ENCODE measurements at regions not wholly inside any gene's neighbourhood (a gene's known extent, or its start where the extent isn't known, plus 50 kb on each side); places are given as distances from the start of the nearest gene placed in this dataset.

GRCh38 chr9:79104216-79104615 lies 467.5 kb upstream of the TLE4 start:
- H3K27ac ChIP-seq, result no peak overlapping the region
- DNase-seq, result no peak
- TF ChIP-seq, protein P1, sequence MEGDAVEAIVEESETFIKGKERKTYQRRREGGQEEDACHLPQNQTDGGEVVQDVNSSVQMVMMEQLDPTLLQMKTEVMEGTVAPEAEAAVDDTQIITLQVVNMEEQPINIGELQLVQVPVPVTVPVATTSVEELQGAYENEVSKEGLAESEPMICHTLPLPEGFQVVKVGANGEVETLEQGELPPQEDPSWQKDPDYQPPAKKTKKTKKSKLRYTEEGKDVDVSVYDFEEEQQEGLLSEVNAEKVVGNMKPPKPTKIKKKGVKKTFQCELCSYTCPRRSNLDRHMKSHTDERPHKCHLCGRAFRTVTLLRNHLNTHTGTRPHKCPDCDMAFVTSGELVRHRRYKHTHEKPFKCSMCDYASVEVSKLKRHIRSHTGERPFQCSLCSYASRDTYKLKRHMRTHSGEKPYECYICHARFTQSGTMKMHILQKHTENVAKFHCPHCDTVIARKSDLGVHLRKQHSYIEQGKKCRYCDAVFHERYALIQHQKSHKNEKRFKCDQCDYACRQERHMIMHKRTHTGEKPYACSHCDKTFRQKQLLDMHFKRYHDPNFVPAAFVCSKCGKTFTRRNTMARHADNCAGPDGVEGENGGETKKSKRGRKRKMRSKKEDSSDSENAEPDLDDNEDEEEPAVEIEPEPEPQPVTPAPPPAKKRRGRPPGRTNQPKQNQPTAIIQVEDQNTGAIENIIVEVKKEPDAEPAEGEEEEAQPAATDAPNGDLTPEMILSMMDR (IDR thresholded peaks at IDR 0.05), result no peak
- H3K27me3 ChIP-seq, result no peaks in the 10 kb centered on the region
- no peak overlapping the region for H3K4me3 ChIP-seq
- H3K4me1 ChIP-seq, result no peaks in the 10 kb centered on the region
- no peaks in the 10 kb centered on the region for H3K9me3 ChIP-seq
- no peaks in the 10 kb centered on the region for H3K36me3 ChIP-seq
- intact Hi-C loops (cut with DNase I; ENCODE audit: low total_unique reads), result no loop called here

- TF ChIP-seq, protein P1 (IDR thresholded peaks at IDR 0.05), result no peak
- intact Hi-C loops (cut with DNase I; ENCODE audit: low total_unique reads), result no loop called here
Observed at GRCh38 chr9:79104951-79105350, 466.8 kb upstream of the TLE4 start.

GRCh38 chr9:79107911-79108676 lies 463.7 kb upstream of the TLE4 start:
- no peaks in the 10 kb centered on the region for H3K36me3 ChIP-seq
- TF ChIP-seq, protein P1 (IDR thresholded peaks at IDR 0.05), result no peak
- no peaks in the 10 kb centered on the region for H3K9me3 ChIP-seq
- H3K27me3 ChIP-seq, result no peaks in the 10 kb centered on the region
- DNase-seq, result no peak
- H3K4me1 ChIP-seq, result no peaks in the 10 kb centered on the region
- no peak overlapping the region for H3K4me3 ChIP-seq
- intact Hi-C loops (cut with DNase I; ENCODE audit: low total_unique reads), result no loop called here
- H3K27ac ChIP-seq, result no peak overlapping the region

More at GRCh38 chr9:79104951-79105350, 466.8 kb upstream of the TLE4 start:
- no peaks in the 10 kb centered on the region for H3K27me3 ChIP-seq
- H3K4me3 ChIP-seq, result no peak overlapping the region
- no peak for DNase-seq
- no peak overlapping the region for H3K27ac ChIP-seq
- no peaks in the 10 kb centered on the region for H3K36me3 ChIP-seq
- no peaks in the 10 kb centered on the region for H3K9me3 ChIP-seq
- H3K4me1 ChIP-seq, result no peaks in the 10 kb centered on the region

DNA sequence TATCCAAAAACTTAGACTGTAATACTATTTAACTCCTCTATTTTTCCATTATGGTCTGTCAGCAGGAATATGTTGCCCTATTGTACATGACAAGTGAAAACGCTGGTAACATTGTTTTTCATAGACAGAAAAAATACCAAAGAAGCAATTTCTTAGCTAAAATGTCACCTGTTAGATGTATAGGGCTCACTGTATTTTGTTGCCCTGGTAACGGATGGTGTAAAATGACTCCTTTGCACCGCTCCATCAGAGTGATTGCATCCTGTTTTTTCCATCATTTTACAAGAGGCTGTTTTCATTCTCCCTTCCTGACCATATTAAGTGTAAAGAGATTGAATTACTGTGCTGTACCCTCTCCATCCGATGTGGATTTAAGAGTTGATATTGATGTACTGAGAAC lies 460.1 kb upstream of the TLE4 start:
- no peak overlapping the region for H3K4me3 ChIP-seq
- DNase-seq, result no peak
- no peaks in the 10 kb centered on the region for H3K9me3 ChIP-seq
- intact Hi-C loops (cut with DNase I; ENCODE audit: low total_unique reads), result no loop called here
- H3K4me1 ChIP-seq, result no peaks in the 10 kb centered on the region
- TF ChIP-seq, protein P1 (IDR thresholded peaks at IDR 0.05), result no peak
- no peaks in the 10 kb centered on the region for H3K36me3 ChIP-seq
- no peaks in the 10 kb centered on the region for H3K27me3 ChIP-seq
- H3K27ac ChIP-seq, result no peak overlapping the region

GRCh38 chr9:79115176-79115575 lies 456.6 kb upstream of the TLE4 start:
- TF ChIP-seq, protein P1 (IDR thresholded peaks at IDR 0.05), result no peak
- intact Hi-C loops (cut with DNase I; ENCODE audit: low total_unique reads), result no loop called here

More at GRCh38 chr9:79115176-79115575, 456.6 kb upstream of the TLE4 start:
- Histone ChIP-seq H3K4me3 (no peak overlapping the region), H3K36me3 (no peaks in the 10 kb centered on the region), H3K9me3 (no peaks in the 10 kb centered on the region), H3K27me3 (peaks cover 0 to 3% of the 10 kb centered on the region in 2 donors), H3K4me1 (no peaks in the 10 kb centered on the region), H3K27ac (no peak overlapping the region)
- DNase-seq, result no peak
